ENCODE measurements at regions not wholly inside any gene's neighbourhood (a gene's known extent, or its start where the extent isn't known, plus 50 kb on each side); places are given as distances from the start of the nearest gene placed in this dataset.
"Not testable (repeated sequence)": the region's sequence is repeated elsewhere in the genome, so short reads cannot be mapped to it uniquely, and the experiment has no call there.

- H3K27ac ChIP-seq: no peak overlapping the region
- 40 to 61% methylated on average over 3 of the region's 3 CpGs for WGBS, 2 experiments (ENCODE audit: low coverage in 1 of 2, low lambda C conversion rate in 2 of 2, missing lambda C conversion rate in 2 of 2)
- no peaks in the 10 kb centered on the region for H3K27me3 ChIP-seq (replicated peaks; ENCODE audit: insufficient read depth)
- no peaks in the 10 kb centered on the region for H3F3A ChIP-seq (ENCODE audit: insufficient read depth)
- H4K20me1 ChIP-seq (ENCODE audit: insufficient read depth): no peaks in the 10 kb centered on the region
- no peak for TF ChIP-seq EZH2phosphoT487 (IDR thresholded peaks at IDR 0.05; ENCODE audit: insufficient read depth, low read depth)
- no peak for TF ChIP-seq EZH2 (IDR thresholded peaks at IDR 0.05; ENCODE audit: insufficient read depth, poor library complexity, severe bottlenecking)
- H3K4me2 ChIP-seq (ENCODE audit: unreplicated experiment): no peak overlapping the region
- H3K79me2 ChIP-seq (ENCODE audit: insufficient read depth): no peaks in the 10 kb centered on the region
- in situ Hi-C loops (cut with MboI): no loop called here
- no peaks in the 10 kb centered on the region for H3K4me1 ChIP-seq (ENCODE audit: insufficient read depth)
- H3K9ac ChIP-seq: no peak overlapping the region
- no peak overlapping the region for H2AFZ ChIP-seq
- H3K9me2 ChIP-seq (ENCODE audit: insufficient read depth): no peaks in the 10 kb centered on the region
- H3K9me3 ChIP-seq (ENCODE audit: low read depth): no peaks in the 10 kb centered on the region
- H3K36me3 ChIP-seq (ENCODE audit: low read depth): no peaks in the 10 kb centered on the region
- no peak for DNase-seq
- H3K4me3 ChIP-seq: no peak overlapping the region
Observed at GRCh38 chr17:13104576-13104975, 86.7 kb upstream of the ELAC2 start.

GRCh38 chr17:13102477-13102876 lies 84.7 kb upstream of the ELAC2 start:
- in situ Hi-C loops (cut with MboI): no loop called here
- Histone ChIP-seq H3K27ac (no peak overlapping the region), H3K27me3 (replicated peaks; ENCODE audit: insufficient read depth) (no peaks in the 10 kb centered on the region), H3K36me3 (ENCODE audit: low read depth) (no peaks in the 10 kb centered on the region), H3K9me3 (ENCODE audit: low read depth) (no peaks in the 10 kb centered on the region), H3K4me1 (ENCODE audit: insufficient read depth) (no peaks in the 10 kb centered on the region), H3K4me3 (no peak overlapping the region), H3K79me2 (ENCODE audit: insufficient read depth) (no peaks in the 10 kb centered on the region), H2AFZ (no peak overlapping the region), H4K20me1 (ENCODE audit: insufficient read depth) (no peaks in the 10 kb centered on the region), H3K9ac (no peak overlapping the region), H3F3A (ENCODE audit: insufficient read depth) (no peaks in the 10 kb centered on the region), H3K4me2 (ENCODE audit: unreplicated experiment) (no peak overlapping the region), H3K9me2 (ENCODE audit: insufficient read depth) (no peaks in the 10 kb centered on the region)
- no peak for TF ChIP-seq EZH2 (IDR thresholded peaks at IDR 0.05; ENCODE audit: insufficient read depth, poor library complexity, severe bottlenecking)
- TF ChIP-seq EZH2phosphoT487 (IDR thresholded peaks at IDR 0.05; ENCODE audit: insufficient read depth, low read depth): no peak
- DNase-seq: no peak
- WGBS, 2 experiments (ENCODE audit: low coverage in 1 of 2, low lambda C conversion rate in 2 of 2, missing lambda C conversion rate in 2 of 2): 48 to 53% methylated on average over 2 of the region's 2 CpGs

GRCh38 chr17:13099926-13100325 lies 82.1 kb upstream of the ELAC2 start:
- in situ Hi-C loops (cut with MboI): no loop called here
- H3K9ac ChIP-seq: no peak overlapping the region
- no peaks in the 10 kb centered on the region for H3K9me3 ChIP-seq (ENCODE audit: low read depth)
- DNase-seq: no peak
- H3K9me2 ChIP-seq (ENCODE audit: insufficient read depth): no peaks in the 10 kb centered on the region
- no peaks in the 10 kb centered on the region for H3F3A ChIP-seq (ENCODE audit: insufficient read depth)
- TF ChIP-seq EZH2phosphoT487 (IDR thresholded peaks at IDR 0.05; ENCODE audit: insufficient read depth, low read depth) (no peak), EZH2 (IDR thresholded peaks at IDR 0.05; ENCODE audit: insufficient read depth, poor library complexity, severe bottlenecking) (no peak)
- no peaks in the 10 kb centered on the region for H4K20me1 ChIP-seq (ENCODE audit: insufficient read depth)
- no peak overlapping the region for H3K27ac ChIP-seq
- no peaks in the 10 kb centered on the region for H3K36me3 ChIP-seq (ENCODE audit: low read depth)
- no peak overlapping the region for H3K4me3 ChIP-seq
- no peaks in the 10 kb centered on the region for H3K79me2 ChIP-seq (ENCODE audit: insufficient read depth)
- H2AFZ ChIP-seq: no peak overlapping the region
- no peak overlapping the region for H3K4me2 ChIP-seq (ENCODE audit: unreplicated experiment)
- no peaks in the 10 kb centered on the region for H3K4me1 ChIP-seq (ENCODE audit: insufficient read depth)
- H3K27me3 ChIP-seq (replicated peaks; ENCODE audit: insufficient read depth): no peaks in the 10 kb centered on the region
- 66 to 70% methylated on average over 9 of the region's 9 CpGs for WGBS, 2 experiments (ENCODE audit: low coverage in 1 of 2, low lambda C conversion rate in 2 of 2, missing lambda C conversion rate in 2 of 2)

- in situ Hi-C loops (cut with MboI): no loop called here
- TF ChIP-seq EZH2phosphoT487 (IDR thresholded peaks at IDR 0.05; ENCODE audit: insufficient read depth, low read depth) (no peak), EZH2 (IDR thresholded peaks at IDR 0.05; ENCODE audit: insufficient read depth, poor library complexity, severe bottlenecking) (no peak)
- H3K36me3 ChIP-seq (ENCODE audit: low read depth): no peaks in the 10 kb centered on the region
- H3K79me2 ChIP-seq (ENCODE audit: insufficient read depth): no peaks in the 10 kb centered on the region
- no peaks in the 10 kb centered on the region for H3K9me2 ChIP-seq (ENCODE audit: insufficient read depth)
- no peaks in the 10 kb centered on the region for H3K9me3 ChIP-seq (ENCODE audit: low read depth)
- no peaks in the 10 kb centered on the region for H3K27me3 ChIP-seq (replicated peaks; ENCODE audit: insufficient read depth)
- H3K4me2 ChIP-seq (ENCODE audit: unreplicated experiment): no peak overlapping the region
- no peak overlapping the region for H3K4me3 ChIP-seq
- DNase-seq: no peak
- WGBS, 2 experiments (ENCODE audit: low coverage in 1 of 2, low lambda C conversion rate in 2 of 2, missing lambda C conversion rate in 2 of 2): 72 to 73% methylated on average over 10 of the region's 10 CpGs
- no peak overlapping the region for H3K9ac ChIP-seq
- no peaks in the 10 kb centered on the region for H3K4me1 ChIP-seq (ENCODE audit: insufficient read depth)
- H2AFZ ChIP-seq: no peak overlapping the region
- H3K27ac ChIP-seq: no peak overlapping the region
- no peaks in the 10 kb centered on the region for H4K20me1 ChIP-seq (ENCODE audit: insufficient read depth)
- H3F3A ChIP-seq (ENCODE audit: insufficient read depth): no peaks in the 10 kb centered on the region
Observed at GRCh38 chr17:13099089-13099735, 81.4 kb upstream of the ELAC2 start.

- Histone ChIP-seq H3K9me2 (ENCODE audit: insufficient read depth) (no peaks in the 10 kb centered on the region), H3K9me3 (ENCODE audit: low read depth) (no peaks in the 10 kb centered on the region), H3K4me2 (ENCODE audit: unreplicated experiment) (peak overlapping the region; percentile 16), H2AFZ (peak overlapping the region; percentile 49), H3K4me1 (ENCODE audit: insufficient read depth) (no peaks in the 10 kb centered on the region), H3K36me3 (ENCODE audit: low read depth) (no peaks in the 10 kb centered on the region), H3K9ac (no peak overlapping the region), H3K27ac (no peak overlapping the region), H3K4me3 (no peak overlapping the region), H3K27me3 (replicated peaks; ENCODE audit: insufficient read depth) (no peaks in the 10 kb centered on the region), H3F3A (ENCODE audit: insufficient read depth) (no peaks in the 10 kb centered on the region), H3K79me2 (ENCODE audit: insufficient read depth) (no peaks in the 10 kb centered on the region), H4K20me1 (ENCODE audit: insufficient read depth) (no peaks in the 10 kb centered on the region)
- in situ Hi-C loops (cut with MboI): no loop called here
- TF ChIP-seq EZH2phosphoT487 (IDR thresholded peaks at IDR 0.05; ENCODE audit: insufficient read depth, low read depth): no peak
- no peak for TF ChIP-seq EZH2 (IDR thresholded peaks at IDR 0.05; ENCODE audit: insufficient read depth, poor library complexity, severe bottlenecking)
- 26 to 31% methylated on average over 3 of the region's 3 CpGs for WGBS, 2 experiments (ENCODE audit: low coverage in 1 of 2, low lambda C conversion rate in 2 of 2, missing lambda C conversion rate in 2 of 2)
- DNase-seq: no peak
Observed at GRCh38 chr17:13096291-13096690, 78.5 kb upstream of the ELAC2 start.

GRCh38 chr17:13092010-13092409 lies 74.2 kb upstream of the ELAC2 start:
- H3K4me3 ChIP-seq; H3K36me3 ChIP-seq (ENCODE audit: low read depth); H3F3A ChIP-seq (ENCODE audit: insufficient read depth); H2AFZ ChIP-seq; H3K27me3 ChIP-seq (replicated peaks; ENCODE audit: insufficient read depth); H3K4me2 ChIP-seq (ENCODE audit: unreplicated experiment); DNase-seq; H3K79me2 ChIP-seq (ENCODE audit: insufficient read depth); H3K9me2 ChIP-seq (ENCODE audit: insufficient read depth); H3K27ac ChIP-seq; H4K20me1 ChIP-seq (ENCODE audit: insufficient read depth); H3K9me3 ChIP-seq (ENCODE audit: low read depth); H3K4me1 ChIP-seq (ENCODE audit: insufficient read depth); in situ Hi-C loops (cut with MboI); H3K9ac ChIP-seq: not testable (repeated sequence)
- WGBS, 2 experiments (ENCODE audit: low coverage in 1 of 2, low lambda C conversion rate in 2 of 2, missing lambda C conversion rate in 2 of 2): 74 to 79% methylated on average over 5 of the region's 5 CpGs

All from GM23248 (cell line).